RWPE2 (cell line): ENCODE measurements at regions not wholly inside any gene's neighbourhood (a gene's known extent, or its start where the extent isn't known, plus 50 kb on each side); places are given as distances from the start of the nearest gene placed in this dataset.

Experiments
- ATAC-seq: fragments of 200-7000 bp; cut with Tn5 transposase; 3 replicates; pipeline ENCODE4 v1.9.1; 2021; ENCODE audit warnings: low read depth
- DNase-seq: peaks from one replicate; pipeline ENCODE4 v3.0.0-alpha.2; 2020; ENCODE audit warnings: low spot score
- H3K27ac ChIP-seq: fragments of 450-650 bp; 2 replicates; pipeline ENCODE4 v1.5.1; 2017; ENCODE audit warnings: mild to moderate bottlenecking; ENCODE audit not compliant: poor library complexity, severe bottlenecking
- H3K27me3 ChIP-seq: fragments of 250-450 bp; sonication (Bioruptor Pico); 2 replicates; pipeline ENCODE4 v1.5.1; 2021; ENCODE audit warnings: mild to moderate bottlenecking, moderate library complexity; ENCODE audit not compliant: insufficient read depth, poor library complexity, severe bottlenecking
- H3K36me3 ChIP-seq: fragments of 250-450 bp; sonication (Bioruptor Pico); 2 replicates; pipeline ENCODE4 v1.5.1; 2020; ENCODE audit warnings: low read depth, mild to moderate bottlenecking, moderate library complexity
- H3K4me1 ChIP-seq: fragments of 250-450 bp; sonication (Bioruptor Pico); 2 replicates; pipeline ENCODE4 v1.5.1; 2021; ENCODE audit warnings: mild to moderate bottlenecking, moderate library complexity; ENCODE audit not compliant: insufficient read depth, poor library complexity, severe bottlenecking
- H3K4me3 ChIP-seq: fragments of 250-450 bp; sonication (Bioruptor Pico); 2 replicates; pipeline ENCODE4 v1.5.1; 2021; ENCODE audit warnings: mild to moderate bottlenecking, moderate library complexity; ENCODE audit not compliant: severe bottlenecking
- H3K9me3 ChIP-seq: fragments of 250-450 bp; sonication (Bioruptor Pico); 2 replicates; pipeline ENCODE4 v1.5.1; 2021; ENCODE audit warnings: mild to moderate bottlenecking, moderate library complexity; ENCODE audit not compliant: severe bottlenecking
- CTCF ChIP-seq: fragments of 450-650 bp; IDR thresholded peaks from one replicate; pipeline ENCODE4 v1.5.1; 2017; ENCODE audit warnings: mild to moderate bottlenecking, moderate library complexity; ENCODE audit not compliant: poor library complexity, severe bottlenecking

GRCh38 chr6:137647762-137648447 lies 153.7 kb upstream of the OLIG3 start:
- no peaks in the 10 kb centered on the region for H3K27me3 ChIP-seq
- ATAC-seq, result peak; percentile 62; the same call in 2 of the 3 replicates
- no peak for TF ChIP-seq CTCF

GRCh38 chr6:137650720-137651119 lies 156.5 kb upstream of the OLIG3 start:
- Histone ChIP-seq H3K27ac (no peak overlapping the region), H3K27me3 (no peaks in the 10 kb centered on the region), H3K36me3 (no peaks in the 10 kb centered on the region), H3K4me3 (no peak overlapping the region), H3K4me1 (no peaks in the 10 kb centered on the region), H3K9me3 (peaks cover 20% of the 10 kb centered on the region)
- DNase-seq (no peak), ATAC-seq (no peak)
- TF ChIP-seq CTCF, result no peak

More at GRCh38 chr6:137647762-137648447, 153.7 kb upstream of the OLIG3 start:
- Histone ChIP-seq H3K4me3 (no peak overlapping the region), H3K9me3 (peaks cover under 1% of the 10 kb centered on the region), H3K4me1 (no peaks in the 10 kb centered on the region), H3K36me3 (no peaks in the 10 kb centered on the region), H3K27ac (no peak overlapping the region)
- DNase-seq, result no peak

- Histone ChIP-seq H3K4me3 (no peak overlapping the region), H3K4me1 (no peaks in the 10 kb centered on the region), H3K36me3 (no peaks in the 10 kb centered on the region), H3K27me3 (no peaks in the 10 kb centered on the region), H3K9me3 (peaks cover 20% of the 10 kb centered on the region), H3K27ac (no peak overlapping the region)
- no peak for DNase-seq
- ATAC-seq, result no peak
- no peak for TF ChIP-seq CTCF
Observed at GRCh38 chr6:137651178-137651577, 157.0 kb upstream of the OLIG3 start.

GRCh38 chr6:137651591-137652335 lies 157.6 kb upstream of the OLIG3 start:
- ATAC-seq, result no peak
- Histone ChIP-seq H3K9me3 (peaks cover 20% of the 10 kb centered on the region), H3K4me3 (no peak overlapping the region), H3K36me3 (no peaks in the 10 kb centered on the region), H3K27ac (no peak overlapping the region), H3K27me3 (no peaks in the 10 kb centered on the region), H3K4me1 (no peaks in the 10 kb centered on the region)
- DNase-seq, result no peak
- no peak for TF ChIP-seq CTCF
